HG03442 (cell line): ENCODE measurements at regions not wholly inside any gene's neighbourhood (a gene's known extent, or its start where the extent isn't known, plus 50 kb on each side); places are given as distances from the start of the nearest gene placed in this dataset.

ENCODE experiments used
- ATAC-seq: cut with Tn5 transposase; IDR thresholded peaks from one replicate; pipeline ENCODE4 v1.9.1; 2021; ENCODE audit warnings: mild to moderate bottlenecking, moderate library complexity; ENCODE audit not compliant: unreplicated experiment

DNA sequence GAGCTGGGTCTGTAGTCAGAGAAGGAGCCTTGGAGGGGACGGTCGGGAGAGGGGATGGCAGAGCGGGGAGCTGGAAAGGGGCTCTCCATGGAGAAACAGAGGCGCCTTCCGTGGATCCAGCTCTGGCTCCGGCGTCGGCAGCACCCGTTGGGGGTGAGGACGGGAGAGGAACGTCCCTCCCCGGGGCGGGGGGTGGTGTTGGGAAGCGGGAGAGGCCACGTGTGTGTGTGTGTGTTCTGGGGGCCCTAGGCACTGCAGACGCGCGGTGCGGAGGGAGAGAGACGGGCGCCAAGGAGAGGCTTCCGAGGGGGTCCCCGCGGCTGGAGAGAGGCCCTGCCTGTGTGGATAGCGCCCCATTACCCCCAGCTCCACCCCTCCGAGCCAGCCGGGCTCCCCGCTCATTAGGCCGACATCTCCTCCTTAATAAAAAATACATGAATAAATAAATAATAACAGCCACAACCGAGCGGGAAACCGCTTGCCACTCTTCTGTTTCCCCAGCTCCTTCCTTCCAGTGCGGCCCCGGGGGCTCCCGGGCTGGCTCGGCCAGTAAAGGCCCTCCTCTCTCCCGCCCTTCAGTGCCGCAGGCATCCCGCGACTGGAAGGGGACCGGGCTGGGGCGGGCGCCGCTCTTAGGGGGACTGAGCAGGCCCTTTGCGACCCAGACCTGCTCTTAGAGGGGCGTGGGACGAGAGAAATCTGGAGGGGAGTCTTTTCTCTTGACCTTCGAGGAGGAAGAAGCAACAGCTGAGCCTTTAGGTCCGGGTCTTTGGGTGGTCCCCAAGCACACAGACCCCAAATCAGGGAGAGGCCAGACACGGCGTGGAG is 71.3 kb upstream of the ARAP3 start:
- ATAC-seq = no peak

DNA sequence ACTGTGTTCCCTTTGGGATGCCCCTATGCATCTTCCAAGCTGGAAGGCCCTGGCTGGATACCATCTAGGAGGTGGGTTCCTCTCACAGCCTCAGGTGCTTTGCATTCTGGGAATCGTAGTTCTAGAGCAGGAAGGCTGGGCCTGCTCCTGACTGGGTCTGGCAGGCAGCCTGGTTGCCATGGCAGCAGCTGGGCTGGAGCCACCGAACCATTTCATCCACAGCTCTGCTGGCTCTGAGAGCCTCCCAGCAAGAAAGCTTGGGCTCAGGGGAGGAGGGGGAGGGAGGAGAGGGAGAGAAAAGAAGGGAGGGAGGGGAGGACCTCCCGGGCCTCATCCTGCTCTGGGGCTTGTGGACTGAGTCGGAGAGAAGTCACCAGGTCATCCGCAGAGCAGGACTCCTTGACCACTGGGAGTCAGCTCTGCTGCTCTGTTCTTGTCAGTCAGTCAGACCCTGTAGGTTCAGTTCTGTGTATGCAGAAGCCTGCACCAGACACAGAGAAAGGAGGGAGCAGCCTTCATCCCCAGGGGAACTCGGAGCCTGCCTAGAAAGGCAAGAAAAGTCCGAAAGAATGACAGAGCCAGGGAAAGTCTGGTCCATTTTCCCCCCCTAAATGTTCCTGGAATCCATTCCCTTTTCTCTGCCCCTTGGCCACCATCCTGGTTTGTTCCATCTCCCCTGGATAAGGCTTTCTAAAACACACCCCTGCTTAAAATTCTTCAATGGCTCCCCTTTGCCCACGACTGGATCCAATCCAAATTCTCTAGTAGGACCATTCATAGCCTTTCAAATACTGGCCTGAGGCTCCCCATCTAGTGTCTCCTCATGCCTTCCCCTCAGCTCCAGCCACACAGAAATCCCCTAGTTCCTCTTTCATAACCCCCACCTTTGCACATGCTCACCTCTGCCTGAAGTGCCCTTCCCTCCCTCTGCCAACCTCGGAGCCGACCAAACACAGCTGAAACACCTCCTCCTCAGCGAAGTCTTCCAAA is 65.4 kb upstream of the ARAP3 start:
- ATAC-seq = peak; percentile 74

DNA sequence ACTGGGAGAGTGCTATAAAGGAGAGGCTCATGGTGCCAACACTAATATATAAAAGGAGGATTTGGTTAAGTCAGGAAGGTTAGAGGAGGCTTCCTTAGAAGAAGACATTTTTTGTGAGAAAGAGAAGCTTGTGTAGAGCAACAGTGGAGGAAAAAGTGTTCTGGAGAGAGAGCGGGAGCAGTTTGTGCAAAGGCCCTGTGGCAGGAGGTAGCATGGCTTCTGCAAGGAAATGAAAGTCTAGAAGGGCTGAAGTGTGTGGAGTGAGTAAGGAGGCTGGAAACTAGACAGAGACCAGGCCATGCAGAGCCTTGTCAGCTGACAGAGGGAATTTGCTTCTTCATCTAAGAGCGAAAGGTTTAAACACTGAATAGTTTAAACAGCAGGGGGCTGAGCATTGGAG is 64.4 kb upstream of the ARAP3 start:
- ATAC-seq = no peak

DNA sequence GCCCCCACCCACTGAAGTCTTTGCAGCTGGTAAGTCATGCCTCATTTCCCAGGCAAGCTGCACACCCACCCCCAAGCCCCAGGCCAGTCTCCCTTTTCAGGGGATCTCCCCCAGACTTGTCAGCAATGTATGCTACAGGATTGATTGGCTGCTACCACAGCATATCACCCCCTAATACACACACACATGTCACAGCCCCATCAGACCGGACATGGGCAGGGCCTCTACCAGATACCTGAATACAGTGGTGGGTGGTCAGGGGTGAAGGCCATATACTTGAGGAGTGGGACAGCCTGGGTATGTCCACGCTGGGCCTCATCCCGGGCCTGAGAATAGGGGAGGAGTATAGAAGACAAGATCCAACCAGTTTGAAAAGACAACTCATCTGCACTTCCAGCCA is 63.4 kb upstream of the ARAP3 start:
- no peak for ATAC-seq

DNA sequence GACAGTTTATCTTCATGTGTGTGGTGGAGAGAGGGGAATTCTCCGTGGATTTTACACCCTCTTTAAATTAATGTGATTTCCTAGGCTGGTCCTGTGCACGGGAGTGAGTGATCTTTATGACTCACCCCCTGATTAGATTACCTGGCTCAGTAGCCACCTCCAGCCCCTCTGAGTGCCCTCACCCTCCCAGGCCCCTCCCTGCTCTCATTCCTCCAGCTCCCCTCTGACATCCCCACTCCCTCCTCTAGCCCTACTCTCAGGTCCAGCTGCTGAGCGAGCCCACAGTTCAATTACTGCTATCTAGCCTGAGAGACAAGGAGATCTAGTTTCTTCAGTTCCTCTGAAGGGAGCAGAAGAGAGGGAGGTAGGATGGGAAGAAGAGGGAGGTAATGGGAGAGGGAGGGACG is 61.8 kb upstream of the ARAP3 start:
- ATAC-seq = no peak

DNA sequence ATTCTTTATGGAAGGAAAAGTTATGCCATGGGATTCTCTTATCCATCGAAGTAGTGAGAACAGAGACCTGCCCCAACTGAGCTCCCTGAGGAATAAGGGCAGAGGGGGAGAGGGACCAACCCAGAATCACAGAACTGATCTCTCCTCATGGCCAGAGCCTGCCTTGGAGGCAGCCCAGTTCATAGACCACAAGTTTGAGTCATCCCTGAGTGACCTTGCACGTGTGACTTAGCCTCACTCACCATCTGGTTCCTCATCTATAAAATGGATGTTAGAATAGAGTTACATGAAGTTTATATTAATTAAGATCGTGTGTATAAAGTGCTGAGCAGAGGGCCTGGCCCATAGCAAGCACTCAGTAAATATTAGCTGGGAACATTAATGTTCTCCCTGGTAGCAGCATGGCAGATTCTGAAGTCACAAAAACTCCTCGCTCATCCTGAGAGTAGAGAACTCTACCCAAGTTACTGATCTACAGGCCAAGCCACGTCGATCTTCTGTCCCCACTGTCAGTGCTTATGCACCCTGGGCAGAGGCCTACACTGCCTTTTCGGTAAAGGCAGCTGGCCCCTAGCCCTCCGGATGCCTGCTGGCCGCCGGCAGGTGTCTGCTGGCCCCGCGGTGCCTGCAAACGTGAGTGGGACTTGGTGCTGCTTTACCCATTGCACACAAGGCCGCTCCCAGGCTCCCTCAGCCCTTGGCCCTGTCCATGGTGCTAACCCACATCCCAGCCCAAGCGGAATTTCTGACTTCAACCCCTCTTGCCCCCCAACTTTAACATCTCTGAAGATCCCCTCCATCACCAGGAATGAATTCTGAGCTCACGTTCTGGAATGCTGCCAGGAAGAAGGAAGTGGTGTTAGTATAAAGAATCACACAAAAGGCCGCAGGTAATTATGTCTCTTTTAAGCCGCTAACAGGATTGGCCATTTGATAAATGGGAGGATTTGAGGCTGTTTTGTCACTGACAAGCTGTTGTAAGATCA is 61.1 kb upstream of the ARAP3 start:
- no peak for ATAC-seq

DNA sequence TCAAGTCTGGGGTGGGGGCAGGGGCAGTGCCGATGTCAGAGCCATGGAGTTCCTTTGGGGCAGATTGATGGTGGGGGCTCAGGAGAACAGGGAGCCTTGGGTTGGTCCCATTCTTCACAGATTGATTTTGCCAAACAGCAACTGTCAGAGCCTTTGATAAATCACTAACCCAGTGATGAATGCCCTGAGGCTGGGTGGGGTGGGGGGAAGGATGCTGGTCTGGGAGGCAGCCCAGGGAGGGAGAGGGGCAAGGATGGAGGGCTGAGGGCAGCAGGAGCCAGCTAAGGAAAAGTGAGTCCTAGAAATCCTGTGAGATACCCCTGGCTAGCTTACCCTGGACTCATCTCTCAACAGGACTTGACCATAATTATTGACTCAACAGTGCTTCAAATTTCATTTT is 60.1 kb upstream of the ARAP3 start:
- ATAC-seq = no peak

DNA sequence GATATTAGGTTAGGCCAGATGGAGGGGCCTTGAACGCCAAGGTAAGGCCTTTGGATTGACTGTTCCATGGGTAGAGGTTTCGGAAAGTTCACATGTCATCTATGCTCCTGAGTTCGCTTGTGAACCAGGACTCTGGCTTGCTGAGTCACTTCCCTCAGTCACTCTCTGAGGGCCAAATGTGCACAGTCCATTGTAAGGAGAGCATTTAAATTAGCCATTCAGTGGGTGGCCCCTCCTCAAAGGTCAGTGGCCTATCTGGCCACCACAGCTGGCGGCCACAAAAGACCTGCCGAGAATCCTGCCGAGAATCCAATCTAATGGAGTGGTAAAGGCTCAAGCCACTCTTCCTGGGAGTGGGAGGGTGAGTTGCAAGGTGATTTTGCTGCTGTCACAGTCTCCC is 58.9 kb upstream of the ARAP3 start:
- ATAC-seq = no peak

DNA sequence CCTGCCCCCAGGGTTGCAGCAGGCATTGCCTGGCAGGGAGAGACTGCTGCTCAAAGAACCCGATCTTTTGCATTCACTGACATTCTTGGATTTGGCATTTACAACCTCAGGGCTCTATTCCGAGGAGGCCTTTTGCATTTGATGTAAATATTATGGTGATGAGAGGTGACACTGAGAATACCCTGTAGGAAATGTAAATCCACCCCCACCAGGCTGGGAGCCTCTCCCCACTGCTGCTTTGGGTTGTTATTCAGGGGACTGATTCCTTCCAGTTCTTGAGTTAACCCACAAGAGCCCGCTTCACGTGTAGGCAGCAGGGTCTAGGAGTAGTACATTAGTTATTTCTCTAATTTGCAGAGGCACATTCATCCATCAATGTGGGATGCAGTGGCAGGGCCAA is 55.5 kb upstream of the ARAP3 start:
- ATAC-seq = no peak

DNA sequence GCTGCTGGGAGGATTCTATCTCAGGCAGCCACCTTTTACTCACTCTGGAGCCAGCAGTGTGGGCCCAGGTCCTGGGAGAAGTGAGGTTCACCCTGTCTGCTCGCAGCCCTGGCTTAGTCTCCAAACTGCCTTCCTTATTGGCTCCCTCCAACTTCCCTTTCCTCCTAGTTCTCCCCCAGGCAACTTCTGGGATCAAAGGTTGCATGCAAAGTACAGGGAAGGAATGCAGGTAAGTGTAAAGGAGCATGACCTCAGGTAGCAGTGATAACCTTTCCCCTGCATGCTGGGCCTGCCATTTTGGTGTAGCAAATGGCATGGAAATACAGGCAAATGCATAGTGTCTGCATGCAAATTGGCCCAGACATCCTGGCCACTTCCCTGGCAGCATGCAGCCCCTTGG is 53.8 kb upstream of the ARAP3 start:
- ATAC-seq = no peak

DNA sequence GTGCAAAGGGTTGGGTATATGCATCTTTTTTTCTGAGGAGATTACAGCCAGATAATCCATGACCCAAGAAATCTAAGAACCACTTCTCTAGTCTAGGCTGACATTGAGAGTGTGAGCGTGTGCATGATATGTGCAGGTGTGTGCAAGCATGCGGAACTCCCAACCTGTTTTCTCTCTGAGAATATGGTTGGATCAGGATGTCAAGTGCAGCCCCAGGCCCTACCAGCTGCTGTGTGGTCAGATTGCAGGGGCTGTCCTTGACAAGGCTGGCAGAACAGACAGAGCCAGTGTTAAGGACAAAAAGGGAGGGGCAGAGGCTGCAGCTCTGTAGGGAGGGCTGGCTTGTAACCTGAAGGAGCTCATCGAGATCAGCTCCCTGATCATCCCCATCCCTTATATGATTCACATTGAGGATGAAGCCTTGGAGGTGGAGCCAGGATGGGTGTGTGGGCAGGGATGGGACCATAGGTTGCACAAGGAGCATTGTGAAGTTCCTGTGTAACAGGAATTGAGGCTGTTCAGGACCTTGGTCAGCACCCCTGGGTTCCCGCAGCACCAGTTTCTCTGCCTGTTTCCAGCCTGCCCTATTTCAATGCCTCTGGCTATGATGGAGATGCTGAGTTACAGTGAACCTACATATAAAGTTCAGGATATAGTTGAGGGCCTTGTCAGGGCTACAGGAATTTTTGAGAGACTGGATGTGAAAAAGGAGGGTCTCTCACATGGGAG is 52.6 kb upstream of the ARAP3 start:
- ATAC-seq = no peak

DNA sequence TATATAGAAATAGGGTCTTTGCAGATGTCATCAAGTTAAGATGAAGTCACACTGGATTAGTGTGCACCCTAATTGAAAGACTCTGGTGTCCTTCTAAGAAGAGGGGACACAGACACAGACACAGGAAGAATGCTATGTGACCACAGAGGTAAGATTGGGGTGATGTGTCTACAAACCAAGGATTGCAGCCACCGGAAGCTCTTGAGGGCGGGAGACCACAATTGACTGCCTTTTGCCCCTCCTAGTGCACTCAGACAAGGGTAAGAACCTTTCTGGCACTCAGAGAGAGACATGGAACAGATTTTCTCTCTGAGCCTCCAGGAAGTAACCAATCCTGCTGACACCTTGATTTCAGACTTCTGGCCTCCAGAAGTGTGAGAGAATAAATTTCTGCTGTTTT is 51.2 kb upstream of the ARAP3 start:
- no peak for ATAC-seq

DNA sequence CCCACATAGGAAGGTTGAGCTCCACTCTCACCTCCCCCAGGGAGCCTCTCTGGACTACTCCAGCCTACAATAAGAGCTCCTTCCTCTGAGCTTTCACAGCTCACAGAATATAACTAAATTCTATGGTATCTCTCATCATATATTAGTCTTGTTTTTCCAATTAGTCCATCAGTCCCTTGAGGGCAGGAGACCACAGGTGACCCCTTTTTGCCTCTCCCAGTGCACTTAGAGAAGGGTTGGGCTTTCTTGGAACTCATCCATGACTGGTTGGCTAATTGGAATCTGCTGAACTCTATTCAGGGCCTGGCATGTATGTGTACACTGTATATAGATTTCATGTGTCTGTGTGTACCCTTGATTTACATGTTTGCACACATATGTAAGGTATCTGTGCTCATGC is 50.4 kb upstream of the ARAP3 start:
- ATAC-seq = no peak
